LNCAP (cell line): ENCODE measurements at regions not wholly inside any gene's neighbourhood (a gene's known extent, or its start where the extent isn't known, plus 50 kb on each side); places are given as distances from the start of the nearest gene placed in this dataset.

Source experiments
- TF ChIP-seq, protein P1 (sequence below): fragments of 450-650 bp; IDR thresholded peaks from 2 replicates; pipeline ENCODE4 v1.5.1; 2017; ENCODE audit warnings: mild to moderate bottlenecking

DNA sequence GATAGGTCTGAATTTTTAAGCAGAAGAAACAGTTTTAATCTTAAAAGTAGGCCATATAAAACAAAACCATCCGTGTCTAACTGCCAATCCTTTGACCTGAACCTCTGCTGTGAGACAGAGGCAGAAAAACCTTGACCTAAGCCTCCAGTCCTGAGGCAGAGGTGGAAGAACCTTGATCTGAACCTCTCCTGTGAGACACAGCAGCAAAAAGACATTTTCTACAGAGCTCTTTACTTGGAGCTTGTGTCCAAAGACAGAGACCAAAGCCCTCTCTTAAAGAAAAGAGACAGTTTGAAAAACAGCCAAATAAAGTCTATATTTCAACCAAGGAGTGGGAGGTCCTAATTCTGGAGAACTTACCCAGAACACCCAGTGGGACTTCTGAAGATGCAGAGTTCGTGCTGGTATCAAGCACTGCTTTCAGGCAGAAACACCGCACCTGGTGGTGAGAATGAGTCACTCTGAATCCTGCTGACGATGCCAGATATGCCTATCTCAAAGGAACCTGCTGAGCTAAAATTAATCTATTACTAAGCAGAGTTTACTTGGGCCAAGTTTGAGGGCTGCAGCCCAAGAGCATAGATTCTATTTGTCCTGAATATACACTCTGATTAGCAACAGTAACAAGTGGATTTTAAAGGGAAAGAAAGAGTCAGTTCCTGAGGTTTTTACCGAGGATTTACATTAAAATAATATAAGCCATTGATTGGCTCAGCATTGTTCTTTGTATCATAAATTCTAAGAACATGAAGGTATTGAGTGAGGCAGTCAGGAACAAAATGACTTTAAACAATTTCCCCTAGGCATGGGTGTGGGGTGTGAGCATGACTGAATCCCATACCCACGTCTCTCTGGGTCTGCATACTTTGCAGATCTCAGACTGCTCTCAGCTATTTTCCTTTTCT is 806.4 kb downstream of the TRIB2 start:
- TF ChIP-seq, protein P1, sequence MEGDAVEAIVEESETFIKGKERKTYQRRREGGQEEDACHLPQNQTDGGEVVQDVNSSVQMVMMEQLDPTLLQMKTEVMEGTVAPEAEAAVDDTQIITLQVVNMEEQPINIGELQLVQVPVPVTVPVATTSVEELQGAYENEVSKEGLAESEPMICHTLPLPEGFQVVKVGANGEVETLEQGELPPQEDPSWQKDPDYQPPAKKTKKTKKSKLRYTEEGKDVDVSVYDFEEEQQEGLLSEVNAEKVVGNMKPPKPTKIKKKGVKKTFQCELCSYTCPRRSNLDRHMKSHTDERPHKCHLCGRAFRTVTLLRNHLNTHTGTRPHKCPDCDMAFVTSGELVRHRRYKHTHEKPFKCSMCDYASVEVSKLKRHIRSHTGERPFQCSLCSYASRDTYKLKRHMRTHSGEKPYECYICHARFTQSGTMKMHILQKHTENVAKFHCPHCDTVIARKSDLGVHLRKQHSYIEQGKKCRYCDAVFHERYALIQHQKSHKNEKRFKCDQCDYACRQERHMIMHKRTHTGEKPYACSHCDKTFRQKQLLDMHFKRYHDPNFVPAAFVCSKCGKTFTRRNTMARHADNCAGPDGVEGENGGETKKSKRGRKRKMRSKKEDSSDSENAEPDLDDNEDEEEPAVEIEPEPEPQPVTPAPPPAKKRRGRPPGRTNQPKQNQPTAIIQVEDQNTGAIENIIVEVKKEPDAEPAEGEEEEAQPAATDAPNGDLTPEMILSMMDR = no peak

DNA sequence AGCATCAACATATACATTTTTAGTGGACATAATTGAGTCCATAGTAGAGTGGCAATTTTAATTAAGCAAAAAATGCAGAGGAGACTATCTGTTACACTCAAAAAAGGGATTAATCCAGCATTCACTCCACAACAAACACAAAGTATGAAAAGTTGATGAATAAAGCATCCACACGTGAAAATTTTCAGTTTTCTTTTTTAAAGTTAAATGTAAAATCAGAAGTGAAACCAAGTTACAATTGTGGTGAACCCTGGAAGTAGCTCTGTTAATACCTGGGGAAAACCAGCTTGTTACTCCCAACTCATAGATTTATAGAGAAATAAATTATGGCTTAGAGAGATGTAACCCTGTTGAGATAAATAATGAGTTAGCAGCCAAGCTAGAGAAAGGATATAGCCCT is 807.8 kb downstream of the TRIB2 start:
- TF ChIP-seq, protein P1 = no peak

DNA sequence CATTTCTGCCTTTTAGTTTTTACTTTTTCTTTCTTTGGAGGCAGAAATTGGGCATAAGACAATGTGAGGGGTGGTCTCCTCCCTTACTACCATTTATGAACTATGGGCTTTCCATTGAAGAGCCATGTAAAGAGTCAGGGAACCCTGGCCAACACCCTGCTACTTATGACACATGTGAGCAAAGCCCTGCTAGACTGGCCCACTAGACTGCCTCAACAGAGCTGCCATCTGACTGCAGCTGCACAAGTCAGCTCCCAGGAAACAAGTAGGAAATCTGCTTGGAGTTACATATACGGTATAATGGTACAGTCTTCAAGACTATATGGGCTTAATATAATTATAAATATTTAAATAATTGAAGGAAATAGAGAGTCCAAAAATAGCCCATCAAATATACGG is 816.8 kb downstream of the TRIB2 start:
- TF ChIP-seq, protein P1 = no peak

DNA sequence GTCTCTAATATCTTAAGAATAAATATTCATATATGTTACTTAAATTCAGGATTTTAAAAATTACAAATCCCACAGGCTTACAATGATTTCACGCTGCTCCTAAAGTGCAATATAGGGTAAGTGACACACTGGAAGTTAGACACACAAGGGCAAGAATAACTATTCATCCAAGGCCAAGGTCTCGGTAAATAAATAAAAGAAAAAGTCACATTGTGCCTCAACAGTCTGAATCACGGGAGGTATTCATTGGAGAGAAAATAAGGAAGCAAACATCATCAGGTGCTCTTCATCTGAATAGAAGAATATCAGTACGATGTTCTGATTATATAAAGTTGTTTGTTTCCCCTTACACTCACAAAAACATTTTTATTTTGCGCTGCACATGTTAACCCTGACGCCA is 820.2 kb downstream of the TRIB2 start:
- TF ChIP-seq, protein P1 = no peak

DNA sequence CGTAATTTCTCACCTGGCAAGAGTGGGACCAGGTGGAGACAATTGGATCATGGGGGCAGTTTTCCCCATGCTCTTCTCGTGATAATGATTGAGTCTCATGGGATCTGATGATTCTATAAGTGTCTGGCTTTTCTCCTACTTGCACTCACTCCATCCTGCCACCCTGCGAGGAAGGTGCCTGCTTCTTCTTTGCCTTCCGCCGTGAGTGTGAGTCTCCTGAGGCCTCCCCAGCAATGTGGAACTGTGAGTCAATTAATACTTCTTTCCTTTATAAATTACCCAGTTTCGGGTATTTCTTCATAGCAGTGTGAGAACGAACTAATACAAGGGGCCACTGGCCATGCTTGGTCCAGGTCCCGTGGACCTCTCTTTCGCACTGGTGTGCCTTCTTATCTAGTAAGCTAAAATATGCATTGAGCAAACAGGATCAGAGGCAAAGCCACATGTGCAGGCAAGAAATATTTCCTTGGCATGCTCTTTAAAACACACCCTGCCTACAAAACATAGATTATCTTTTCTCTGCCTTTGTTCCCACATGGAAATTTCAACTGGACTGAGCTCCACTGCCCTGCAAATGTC is 821.1 kb downstream of the TRIB2 start:
- TF ChIP-seq, protein P1 = no peak

DNA sequence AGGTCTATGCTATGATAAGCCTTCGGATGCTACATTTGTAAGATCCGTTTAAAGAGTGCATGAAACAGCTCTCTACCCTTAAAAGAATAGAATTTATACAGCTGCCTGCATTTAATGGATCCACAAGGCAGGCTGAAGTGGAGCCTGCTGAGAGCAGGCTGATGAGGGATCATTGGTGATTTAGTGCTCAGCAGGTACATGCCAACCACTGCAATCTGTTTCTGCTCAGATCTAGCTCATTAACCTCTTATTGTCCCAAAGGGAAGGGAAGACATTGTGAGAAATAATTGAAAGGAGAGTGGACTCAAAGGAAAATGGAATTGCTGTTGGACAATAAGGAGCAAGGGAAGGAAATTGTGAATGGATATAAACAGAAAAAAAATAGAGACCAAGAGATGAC is 822.6 kb downstream of the TRIB2 start:
- TF ChIP-seq, protein P1 = no peak

DNA sequence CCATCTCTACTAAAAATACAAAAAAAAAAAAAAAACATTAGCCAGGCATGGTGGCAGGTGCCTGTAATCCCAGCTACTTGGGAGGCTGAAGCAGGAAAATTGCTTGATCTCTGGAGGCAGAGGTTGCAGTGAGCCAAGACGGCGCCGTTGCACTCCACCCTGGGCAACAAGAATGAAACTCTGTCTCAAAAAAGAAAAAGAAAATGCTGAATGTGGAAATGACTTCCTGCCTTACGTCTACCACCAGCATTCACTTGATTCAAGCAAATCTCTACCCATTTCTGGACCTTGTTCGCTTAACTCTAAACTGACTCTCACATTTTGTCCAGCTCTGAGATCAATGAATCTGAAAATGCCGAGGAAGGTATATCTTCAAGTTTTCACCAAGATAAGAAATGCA is 825.3 kb downstream of the TRIB2 start:
- TF ChIP-seq, protein P1 = no peak
